ACC112 (cell line): ENCODE measurements at regions not wholly inside any gene's neighbourhood (a gene's known extent, or its start where the extent isn't known, plus 50 kb on each side); places are given as distances from the start of the nearest gene placed in this dataset.

Source experiments
- H2AFZ ChIP-seq: fragments of 200-600 bp; sonication (generic); one replicate; pipeline ENCODE4 v1.6.0; 2017; ENCODE audit warnings: antibody characterized with exemption, low read length; ENCODE audit not compliant: unreplicated experiment
- H3K27ac ChIP-seq: fragments of 200-600 bp; sonication (generic); 2 replicates; pipeline ENCODE4 v1.5.1; 2014; ENCODE audit warnings: low read depth, mild to moderate bottlenecking, antibody characterized with exemption, low read length, moderate library complexity
- H3K27me3 ChIP-seq: fragments of 200-600 bp; sonication (generic); 2 replicates; pipeline ENCODE4 v1.6.1; 2014; ENCODE audit warnings: mild to moderate bottlenecking, antibody characterized with exemption, low read length, moderate library complexity, mixed read lengths; ENCODE audit not compliant: insufficient read depth
- H3K36me3 ChIP-seq: fragments of 200-600 bp; sonication (generic); 2 replicates; pipeline ENCODE4 v1.6.1; 2016; ENCODE audit warnings: mild to moderate bottlenecking, antibody characterized with exemption, low read length, moderate library complexity, mixed read lengths; ENCODE audit not compliant: insufficient read depth
- H3K4me1 ChIP-seq: fragments of 200-600 bp; sonication (generic); one replicate; pipeline ENCODE4 v1.6.1; 2016; ENCODE audit warnings: low read length, mixed read lengths; ENCODE audit not compliant: insufficient read depth, unreplicated experiment, control insufficient read depth
- H3K4me3 ChIP-seq: fragments of 200-600 bp; sonication (generic); 2 replicates; pipeline ENCODE4 v1.5.1; 2014; ENCODE audit warnings: mild to moderate bottlenecking, low read depth, low read length
- H3K79me2 ChIP-seq: fragments of 200-600 bp; sonication (generic); one replicate; pipeline ENCODE4 v1.6.0; 2016; ENCODE audit warnings: low read length; ENCODE audit not compliant: control insufficient read depth, unreplicated experiment, insufficient read depth

GRCh38 chr2:126836761-126837679 lies 61.7 kb upstream of the TEX51 start:
- no peaks in the 10 kb centered on the region for H3K36me3 ChIP-seq
- H3K4me3 ChIP-seq, result no peak overlapping the region
- no peaks in the 10 kb centered on the region for H3K27me3 ChIP-seq
- H3K79me2 ChIP-seq, result no peaks in the 10 kb centered on the region
- no peak overlapping the region for H2AFZ ChIP-seq
- H3K27ac ChIP-seq, result no peak overlapping the region
- no peaks in the 10 kb centered on the region for H3K4me1 ChIP-seq

GRCh38 chr2:126837966-126838715 lies 60.5 kb upstream of the TEX51 start:
- no peaks in the 10 kb centered on the region for H3K4me1 ChIP-seq
- H3K36me3 ChIP-seq, result no peaks in the 10 kb centered on the region
- H3K4me3 ChIP-seq, result no peak overlapping the region
- H2AFZ ChIP-seq, result no peak overlapping the region
- no peaks in the 10 kb centered on the region for H3K27me3 ChIP-seq
- H3K79me2 ChIP-seq, result no peaks in the 10 kb centered on the region
- H3K27ac ChIP-seq, result no peak overlapping the region

- Histone ChIP-seq H3K4me3 (no peak overlapping the region), H3K4me1 (no peaks in the 10 kb centered on the region), H3K27ac (no peak overlapping the region), H3K79me2 (no peaks in the 10 kb centered on the region), H3K36me3 (no peaks in the 10 kb centered on the region), H2AFZ (no peak overlapping the region), H3K27me3 (no peaks in the 10 kb centered on the region)
These were observed 60.0 kb upstream of the TEX51 start for GRCh38 chr2:126838716-126838985.

GRCh38 chr2:126839796-126840195 lies 58.9 kb upstream of the TEX51 start:
- H3K36me3 ChIP-seq, result no peaks in the 10 kb centered on the region
- no peak overlapping the region for H3K27ac ChIP-seq
- no peak overlapping the region for H2AFZ ChIP-seq
- no peaks in the 10 kb centered on the region; the same call in 1 of the 2 replicates for H3K27me3 ChIP-seq
- no peaks in the 10 kb centered on the region for H3K4me1 ChIP-seq
- H3K4me3 ChIP-seq, result no peak overlapping the region
- no peaks in the 10 kb centered on the region for H3K79me2 ChIP-seq

GRCh38 chr2:126843081-126843480 lies 55.6 kb upstream of the TEX51 start:
- Histone ChIP-seq H3K4me1 (no peaks in the 10 kb centered on the region), H3K4me3 (no peak overlapping the region), H2AFZ (no peak overlapping the region), H3K27ac (no peak overlapping the region), H3K27me3 (peaks cover 11% of the 10 kb centered on the region), H3K79me2 (no peaks in the 10 kb centered on the region), H3K36me3 (no peaks in the 10 kb centered on the region)

- Histone ChIP-seq H3K36me3 (no peaks in the 10 kb centered on the region), H3K79me2 (no peaks in the 10 kb centered on the region), H3K4me3 (no peak overlapping the region), H3K4me1 (no peaks in the 10 kb centered on the region), H2AFZ (no peak overlapping the region), H3K27ac (no peak overlapping the region), H3K27me3 (peaks cover 18% of the 10 kb centered on the region)
These were observed 52.4 kb upstream of the TEX51 start for GRCh38 chr2:126846241-126846640.
